ENCODE measurements at regions not wholly inside any gene's neighbourhood (a gene's known extent, or its start where the extent isn't known, plus 50 kb on each side); places are given as distances from the start of the nearest gene placed in this dataset.

DNA sequence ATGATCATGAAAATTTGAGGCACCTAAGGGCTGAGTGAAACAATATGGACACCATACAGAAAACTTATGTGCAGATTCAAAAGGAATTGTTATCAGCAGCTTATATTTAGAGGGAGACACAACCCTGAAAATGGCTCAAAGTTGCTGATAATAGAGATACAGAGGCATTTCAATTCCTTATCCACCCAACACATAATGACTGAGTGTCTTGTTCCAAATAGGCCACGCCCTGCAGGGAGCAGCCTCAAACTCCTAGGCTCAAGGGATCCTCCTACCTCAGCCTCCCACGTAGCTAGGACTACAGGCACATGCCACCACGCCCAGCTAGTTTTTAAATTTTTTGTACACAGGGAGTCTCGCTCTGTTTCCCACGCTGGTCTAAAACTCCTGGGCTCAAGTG lies 79.0 kb downstream of the LBH start:
- no peak for ATAC-seq

DNA sequence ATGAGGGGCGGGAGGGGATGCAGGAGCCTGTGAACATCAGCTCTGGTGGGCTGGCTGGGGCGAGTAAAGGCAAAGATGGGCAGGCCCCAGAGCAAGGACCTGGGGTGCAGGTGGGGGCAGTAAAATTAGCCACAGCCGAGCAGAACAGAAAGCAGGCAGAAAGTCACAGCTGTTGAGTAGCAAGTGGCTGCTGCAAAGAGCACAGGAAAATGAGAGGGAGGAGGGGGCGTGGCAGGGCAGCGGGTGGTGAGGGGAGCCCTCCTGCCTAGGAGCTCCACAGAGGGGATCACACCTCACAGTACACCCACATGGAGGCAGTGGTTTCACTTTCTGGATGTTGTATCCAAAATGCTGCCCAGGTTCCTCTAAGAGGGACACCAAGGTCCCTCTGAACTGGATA lies 79.6 kb downstream of the LBH start:
- DNase-seq (no peak), ATAC-seq (no peak)
- intact Hi-C loops (cut with DNase I), result no loop called here

More for the DNA sequence above, 79.0 kb downstream of the LBH start:
- DNase-seq, result no peak
- intact Hi-C loops (cut with DNase I), result no loop called here

DNA sequence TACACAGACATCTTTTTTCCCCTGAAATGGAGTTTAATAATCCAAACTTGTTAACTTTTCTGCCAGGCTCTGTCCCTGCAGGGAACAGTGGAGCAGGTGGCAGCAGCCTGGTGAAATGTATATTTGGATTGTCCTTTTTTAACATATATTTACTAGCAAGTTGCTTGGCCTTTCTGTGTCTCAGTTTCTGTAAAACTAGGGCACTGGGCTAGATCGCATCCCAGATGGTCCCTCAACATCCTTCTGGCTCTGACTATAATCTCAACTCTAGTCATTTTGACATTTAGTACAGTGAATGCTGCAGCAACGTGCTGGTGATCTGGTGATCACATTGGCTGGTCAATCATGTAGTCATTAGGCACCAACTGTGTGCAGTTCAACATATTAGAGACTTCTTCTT lies 80.4 kb downstream of the LBH start:
- no peak for DNase-seq
- intact Hi-C loops (cut with DNase I), result no loop called here
- no peak for ATAC-seq

DNA sequence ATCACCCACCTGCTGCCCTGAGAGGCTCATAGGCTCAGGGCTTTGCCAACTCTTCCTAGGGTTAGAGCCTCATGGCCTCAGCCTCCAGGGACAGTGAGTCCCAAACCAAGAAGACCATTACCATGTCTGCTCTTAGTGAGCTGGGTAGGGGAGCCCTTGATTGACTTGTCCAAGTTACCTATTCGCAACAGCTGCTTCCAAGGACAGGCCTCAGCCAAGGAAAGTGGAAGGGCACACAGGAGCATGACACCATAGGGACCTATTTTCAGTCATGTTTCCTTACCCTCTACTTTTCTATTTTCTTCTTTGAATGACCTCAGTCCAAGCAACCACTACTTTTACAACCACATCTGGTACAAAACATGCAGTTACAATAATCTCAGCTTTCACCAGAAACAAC lies 81.6 kb downstream of the LBH start:
- intact Hi-C loops (cut with DNase I), result no loop called here
- no peak for ATAC-seq
- no peak for DNase-seq

DNA sequence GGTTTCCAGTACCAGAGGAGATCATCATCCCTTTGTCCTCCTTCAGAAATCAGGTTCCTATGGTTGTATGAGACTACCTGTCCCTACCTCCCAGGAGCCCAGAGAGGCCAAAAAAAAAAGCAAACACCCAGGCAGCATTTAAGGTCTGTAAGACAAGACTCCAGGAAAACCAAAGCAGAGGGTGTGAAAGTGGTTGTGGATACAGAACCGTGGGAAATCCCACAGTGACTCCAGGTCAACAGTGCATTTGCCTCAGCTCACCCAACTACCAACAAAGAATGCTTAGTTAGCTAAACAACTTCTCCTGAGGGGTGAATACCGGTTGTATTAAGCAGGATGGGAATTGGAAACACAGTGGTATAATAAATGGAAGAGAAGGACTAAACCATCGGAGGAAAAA lies 83.6 kb downstream of the LBH start:
- ATAC-seq (no peak), DNase-seq (no peak)
- intact Hi-C loops (cut with DNase I), result no loop called here

DNA sequence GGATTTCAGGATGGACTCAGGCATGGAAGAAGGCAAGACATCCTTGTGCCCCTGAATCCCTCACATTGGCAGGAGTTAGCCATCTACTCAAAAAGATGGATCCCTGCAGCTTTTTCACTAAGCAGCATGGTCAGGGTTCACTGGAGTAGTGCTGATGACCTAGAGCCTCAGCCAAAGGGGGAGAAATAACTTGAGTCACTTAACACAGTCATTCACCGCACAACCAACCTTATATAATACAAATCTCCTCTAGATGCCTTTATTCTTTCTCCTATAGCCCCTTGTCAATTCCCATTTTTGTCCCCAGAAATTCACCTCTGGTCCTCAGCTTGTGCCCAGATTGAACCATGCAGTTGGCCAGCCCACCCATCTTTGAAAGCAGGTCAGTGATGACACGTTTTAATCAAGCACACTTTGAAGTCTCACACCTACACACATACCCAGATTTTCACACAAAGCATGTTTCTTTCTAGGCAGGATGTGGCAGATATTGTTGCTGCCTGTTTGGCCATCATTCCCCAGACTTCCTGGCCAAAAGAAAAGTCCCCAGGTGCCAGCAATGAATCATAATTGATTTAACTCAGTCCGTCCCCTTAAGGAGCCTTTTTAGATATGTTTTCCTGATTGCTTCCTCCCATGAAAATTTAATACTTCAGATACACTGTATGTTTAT lies 84.2 kb downstream of the LBH start:
- no peak for DNase-seq
- intact Hi-C loops (cut with DNase I), result no loop called here
- ATAC-seq, result no peak

DNA sequence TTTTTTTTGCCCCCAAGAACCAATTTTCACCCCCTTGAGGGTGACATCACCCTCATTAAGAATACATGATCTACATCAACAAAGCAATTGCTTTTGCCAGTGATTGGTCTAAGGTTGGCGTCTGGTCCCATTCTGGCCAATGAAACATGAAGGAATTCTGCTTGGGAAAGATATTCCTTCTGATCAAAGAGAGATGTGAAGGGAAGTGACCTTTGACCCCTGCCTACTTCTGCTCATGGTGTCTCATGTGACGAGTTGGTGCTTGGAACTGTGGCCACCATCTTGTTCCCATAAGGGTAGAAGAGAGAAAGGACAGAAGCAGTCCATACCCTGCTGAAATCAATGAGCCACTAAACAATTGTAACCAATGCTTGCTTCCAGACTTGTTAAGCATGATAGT lies 85.1 kb downstream of the LBH start:
- DNase-seq (no peak), ATAC-seq (no peak)
- intact Hi-C loops (cut with DNase I), result no loop called here

DNA sequence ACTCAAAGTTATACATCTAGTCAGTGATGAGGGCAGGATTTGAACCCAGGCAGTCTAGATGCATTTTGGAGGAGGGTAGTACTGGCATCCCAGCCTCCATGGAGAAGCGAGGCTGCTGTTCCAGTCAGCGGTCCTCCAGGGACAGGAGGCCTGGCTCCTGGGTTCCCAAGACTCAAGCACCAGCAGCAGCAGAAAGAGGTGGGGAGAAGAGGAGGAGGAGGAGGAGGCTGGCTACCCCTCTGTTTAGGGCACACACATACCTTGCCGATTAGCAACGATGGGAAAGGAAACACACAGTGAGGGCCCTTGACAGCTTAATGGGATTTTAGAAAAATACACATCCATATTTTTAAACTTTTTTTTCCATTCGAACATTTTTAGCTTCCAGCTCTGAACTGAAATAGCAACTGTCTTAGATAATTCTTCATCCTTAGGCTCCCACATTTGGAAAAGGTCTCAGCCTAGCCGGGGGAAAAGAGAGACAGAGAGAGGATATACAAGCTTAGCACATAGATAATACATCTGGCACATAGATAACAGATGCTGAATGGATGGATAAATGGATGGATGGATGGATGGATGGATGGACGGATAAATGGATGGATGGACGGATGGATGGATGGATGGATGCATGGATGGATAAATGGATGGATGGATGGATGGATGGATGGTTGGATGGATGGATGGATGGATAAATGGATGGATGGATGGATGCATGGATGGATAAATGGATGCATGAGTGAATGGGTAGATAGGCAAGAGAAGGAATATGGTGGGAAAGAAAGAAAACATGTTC lies 87.9 kb downstream of the LBH start:
- no peak for DNase-seq
- no peak for ATAC-seq

DNA sequence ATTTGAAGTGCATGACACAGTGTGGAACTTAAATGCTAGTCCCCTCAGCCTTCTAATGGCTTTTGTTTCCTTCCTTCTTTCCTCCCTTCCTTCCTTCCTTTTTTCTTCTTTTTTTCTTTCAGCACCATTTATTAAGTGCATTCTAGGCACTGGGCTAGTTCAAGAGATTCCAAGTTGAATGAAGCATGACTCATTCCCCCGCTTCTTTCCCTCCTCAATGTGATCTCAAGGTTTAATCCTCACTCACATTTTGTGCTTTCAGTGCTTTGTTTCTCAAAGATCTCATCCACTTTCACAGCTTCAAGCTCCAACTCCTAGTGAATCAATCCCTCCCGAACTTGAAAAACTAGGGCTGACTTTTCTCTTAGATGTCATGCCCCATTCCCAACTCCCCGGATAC lies 90.1 kb downstream of the LBH start:
- DNase-seq (no peak), ATAC-seq (peak in 1 of 2 donors; percentile 33)
- intact Hi-C loops (cut with DNase I), result no loop called here

More for the DNA sequence above, 87.9 kb downstream of the LBH start:
- intact Hi-C loops (cut with DNase I), result no loop called here

DNA sequence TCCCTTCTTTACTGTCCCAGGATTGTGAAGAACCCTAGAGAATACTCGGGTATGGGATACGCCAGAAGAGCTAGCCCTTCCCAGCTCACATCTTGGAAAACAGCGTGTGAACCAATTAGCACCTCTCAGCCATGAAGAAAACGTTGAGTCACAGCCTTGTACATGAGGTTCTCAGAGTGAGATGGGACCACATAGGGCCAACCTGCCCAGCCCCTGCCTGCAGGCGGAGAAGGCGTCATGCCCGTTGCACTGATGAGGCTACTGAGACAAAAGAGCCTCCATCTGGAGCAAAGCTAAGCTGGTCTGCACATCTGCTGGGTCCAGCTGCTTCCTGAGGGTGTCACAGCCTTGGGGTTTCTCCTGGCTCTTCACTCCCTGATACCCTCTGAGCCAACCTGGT lies 92.2 kb downstream of the LBH start:
- intact Hi-C loops (cut with DNase I), result no loop called here
- DNase-seq (no peak), ATAC-seq (no peak)

DNA sequence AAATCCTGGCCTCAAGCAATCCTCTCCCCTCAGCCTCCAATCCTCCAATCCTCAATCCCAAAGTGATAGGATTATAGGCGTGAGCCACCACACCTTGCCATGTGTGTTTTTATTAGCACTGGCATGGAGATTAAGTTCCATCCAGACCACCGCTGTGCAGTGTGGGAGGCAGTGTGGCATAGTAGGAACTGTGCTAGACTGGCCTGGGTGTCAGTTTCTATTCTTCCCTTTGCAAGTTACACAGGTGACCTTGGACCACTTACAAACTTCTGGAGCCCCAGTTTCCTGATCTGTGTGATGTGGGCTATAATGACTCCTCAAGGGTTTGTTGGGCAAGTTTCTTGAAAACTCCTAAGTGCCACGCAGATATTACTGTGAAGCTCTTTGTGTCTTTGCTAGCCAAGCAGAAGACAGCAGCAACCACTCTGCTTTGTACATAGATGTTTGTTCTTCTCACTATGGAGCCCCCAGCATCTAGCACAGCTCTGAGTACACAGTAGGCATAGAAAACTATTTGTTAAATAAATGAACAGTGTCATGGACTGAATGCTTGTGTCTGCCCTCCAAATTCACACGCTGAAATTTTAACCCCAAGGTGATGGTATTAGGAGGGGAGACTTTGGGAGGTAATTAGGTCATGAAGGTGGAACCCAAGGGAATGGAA lies 93.0 kb downstream of the LBH start:
- DNase-seq (no peak), ATAC-seq (no peak)
- intact Hi-C loops (cut with DNase I), result no loop called here

DNA sequence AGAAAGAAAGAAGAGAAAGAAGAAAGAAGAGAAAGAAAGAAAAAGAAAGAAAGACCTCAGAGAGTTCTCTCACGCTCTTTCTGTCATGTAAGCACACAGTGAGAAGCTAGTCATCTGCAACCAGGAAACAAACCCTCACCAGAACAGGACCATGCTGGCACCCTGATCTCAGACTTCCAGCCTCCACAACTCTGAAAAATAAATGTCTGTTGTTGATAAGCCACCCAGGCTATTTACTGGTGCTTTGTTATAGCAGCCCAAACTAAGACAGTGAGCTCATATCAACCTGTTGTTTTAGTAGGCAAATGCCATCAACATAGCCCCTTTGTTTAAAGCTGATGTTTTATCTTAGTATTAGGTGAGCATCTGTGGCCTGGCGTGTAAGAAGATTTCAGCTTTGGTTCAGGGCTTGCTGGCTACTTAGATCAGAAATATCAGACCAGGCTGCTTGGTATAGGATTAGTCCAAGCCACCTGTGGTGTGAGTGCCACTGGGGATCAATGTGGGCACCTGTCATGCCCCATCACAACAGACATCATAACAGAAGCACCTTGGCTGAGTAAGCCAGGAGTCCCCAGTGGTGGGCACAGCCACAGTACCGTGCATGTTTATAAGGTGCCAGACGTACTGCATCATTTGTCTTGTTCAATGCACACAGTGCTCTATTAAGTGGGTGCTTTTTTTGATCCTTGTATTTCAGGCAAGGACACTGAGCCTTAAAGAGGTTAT lies 94.4 kb downstream of the LBH start:
- intact Hi-C loops (cut with DNase I), result no loop called here
- ATAC-seq (no peak), DNase-seq (no peak)

DNA sequence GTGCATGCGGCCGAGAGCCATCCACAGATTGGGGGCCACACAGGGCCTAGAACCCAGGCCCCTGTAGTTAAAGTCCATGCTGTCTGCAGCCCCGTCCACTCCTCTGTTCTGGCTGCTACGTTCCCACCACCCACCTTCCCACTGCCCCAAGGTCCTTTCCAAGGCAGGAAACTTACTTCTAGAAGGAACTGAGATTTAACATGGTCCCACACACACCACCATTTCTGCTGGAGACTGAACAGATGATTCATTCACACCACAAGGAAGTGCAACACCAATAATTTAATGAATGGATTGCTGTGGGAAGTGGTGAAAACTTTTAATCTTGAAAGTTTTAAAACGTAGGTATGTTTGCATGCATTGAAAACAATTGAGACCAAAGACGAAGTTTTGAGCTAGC lies 95.2 kb downstream of the LBH start:
- DNase-seq (no peak), ATAC-seq (no peak)
- intact Hi-C loops (cut with DNase I), result no loop called here

DNA sequence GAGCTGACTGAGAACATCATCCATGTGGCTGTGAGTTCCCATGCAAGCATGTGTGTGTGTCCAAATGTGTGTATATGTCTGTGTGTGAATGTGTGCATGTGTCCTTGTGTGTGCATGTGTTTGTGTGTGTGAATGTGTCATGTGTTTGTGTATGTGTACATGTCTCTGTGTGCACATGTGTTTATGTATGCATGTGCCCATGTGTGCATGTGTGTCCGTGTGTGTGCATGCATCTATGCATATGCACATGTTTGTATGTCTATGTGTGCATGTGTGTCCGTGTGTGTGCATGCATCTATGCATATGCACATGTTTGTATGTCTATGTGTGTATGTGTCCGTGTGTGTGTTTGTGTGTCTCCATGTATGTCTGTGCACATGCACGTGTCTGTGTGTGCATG lies 99.7 kb downstream of the LBH start:
- intact Hi-C loops (cut with DNase I), result loop anchor here (10.0 kb wide), 1 partner anchor 374 kb away; no protein-coding TSS in a partner anchor
- ATAC-seq, result no peak
- no peak for DNase-seq

DNA sequence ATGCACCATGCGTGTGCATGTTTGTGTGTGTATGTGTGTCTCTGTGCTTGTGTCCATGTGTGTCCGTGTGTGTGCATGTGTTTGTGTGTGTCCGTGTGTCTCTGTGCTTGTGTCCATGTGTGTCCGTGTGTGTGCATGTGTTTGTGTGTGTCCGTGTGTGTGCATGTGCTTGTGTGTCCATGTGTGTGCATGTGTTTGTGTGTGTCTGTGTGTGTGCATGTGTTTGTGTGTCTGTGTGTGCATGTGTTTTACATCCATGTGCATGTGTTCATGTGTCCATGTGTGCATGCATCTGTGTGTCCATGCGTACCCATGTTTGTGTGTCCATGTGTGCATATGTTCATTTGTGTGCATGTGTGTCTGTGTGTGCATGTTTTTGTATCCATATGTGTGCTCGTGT lies 100.5 kb downstream of the LBH start:
- intact Hi-C loops (cut with DNase I), result loop anchor here (10.0 kb wide), 1 partner anchor 373 kb away; no protein-coding TSS in a partner anchor
- ATAC-seq, result no peak
- DNase-seq, result no peak

DNA sequence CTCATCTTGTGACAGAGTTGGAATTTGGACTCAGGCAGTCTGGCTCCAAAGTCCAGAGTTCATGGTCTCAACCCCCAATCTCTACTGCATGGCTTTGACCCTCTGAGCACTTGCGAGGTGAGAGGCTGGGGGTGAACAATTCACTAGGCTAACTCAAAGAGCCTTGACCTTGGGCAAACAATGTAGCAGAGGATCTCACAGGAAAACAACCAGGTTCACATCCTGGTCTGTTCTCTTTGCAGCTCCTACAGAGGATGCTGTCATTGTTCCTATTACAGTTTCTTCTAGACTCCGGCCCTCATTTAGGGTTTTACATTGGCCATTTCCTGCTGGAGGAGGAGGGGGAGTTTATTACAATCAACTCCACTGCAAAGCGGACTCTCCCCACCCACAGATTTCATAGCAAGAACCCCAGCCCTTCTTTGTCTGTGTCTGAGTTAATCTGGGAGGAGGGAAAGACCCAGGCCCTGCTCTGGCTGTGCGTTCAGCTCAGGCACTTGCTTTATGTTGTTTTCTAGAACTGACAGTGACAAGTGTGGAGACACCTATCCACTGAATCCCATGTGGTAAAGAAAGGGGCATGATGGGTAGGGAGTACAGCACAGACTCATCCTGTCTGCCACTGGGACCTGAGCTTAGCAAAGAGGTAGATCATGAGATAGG lies 101.6 kb downstream of the LBH start:
- intact Hi-C loops (cut with DNase I), result loop anchor here (10.0 kb wide), 1 partner anchor 372 kb away; no protein-coding TSS in a partner anchor

DNA sequence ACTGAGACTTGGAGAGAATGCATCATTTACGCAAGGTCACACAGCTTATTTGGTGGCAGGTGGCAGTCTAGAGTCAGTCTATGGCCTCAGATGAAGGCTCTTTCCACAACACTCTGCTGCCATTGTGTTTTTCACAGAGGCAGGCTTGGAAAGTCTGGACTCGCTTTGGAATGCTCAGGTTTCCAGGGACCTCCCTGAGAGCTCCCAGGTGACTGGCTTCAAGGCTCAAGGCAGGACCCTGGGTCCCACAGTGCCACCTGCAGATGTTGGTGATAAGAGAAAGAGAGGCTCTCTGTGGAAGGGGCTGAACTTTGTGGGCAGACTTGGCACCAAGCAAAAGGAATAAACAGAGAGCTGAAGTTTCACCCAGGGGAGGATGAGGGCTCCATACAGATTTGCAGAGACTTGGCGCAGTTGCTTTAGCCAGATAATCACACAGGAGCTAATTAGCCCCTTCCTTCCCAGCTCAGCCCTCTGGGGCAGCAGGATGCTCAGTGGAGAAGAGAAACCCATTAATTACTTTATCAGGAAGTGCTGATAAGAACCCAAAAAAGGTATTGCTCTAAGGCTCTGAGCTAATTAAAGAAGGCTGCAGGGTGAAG lies 103.5 kb downstream of the LBH start:
- peak; percentile 26 to 64 for ATAC-seq
- no peak for DNase-seq
- intact Hi-C loops (cut with DNase I), result loop anchor here (10.0 kb wide), 1 partner anchor 370 kb away; no protein-coding TSS in a partner anchor

More for the DNA sequence above, 101.6 kb downstream of the LBH start:
- ATAC-seq (no peak), DNase-seq (no peak)

DNA sequence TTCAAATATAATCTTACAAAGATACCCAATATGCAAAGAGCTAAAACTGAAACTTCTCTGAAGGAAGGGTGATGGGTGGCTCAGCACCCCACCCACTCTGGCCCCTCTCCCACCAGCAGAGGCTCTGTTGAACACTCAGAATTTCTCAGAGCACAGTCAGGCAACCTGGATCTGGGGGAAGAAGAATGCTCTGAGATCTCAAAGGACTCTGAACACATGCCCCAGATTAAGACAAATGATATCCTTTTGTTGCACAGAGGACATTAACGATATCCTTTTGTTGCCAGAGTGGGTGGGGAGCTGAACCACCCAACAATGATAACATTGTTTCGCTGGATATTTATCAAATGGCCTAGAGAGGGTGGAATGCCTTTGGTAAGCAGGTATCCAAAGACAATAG lies 104.8 kb downstream of the LBH start:
- intact Hi-C loops (cut with DNase I), result loop anchor here (10.0 kb wide), 1 partner anchor 369 kb away; no protein-coding TSS in a partner anchor
- ATAC-seq (no peak), DNase-seq (no peak)

Measured in left cardiac atrium (tissue), 4 donors.